NB4 (cell line): ENCODE measurements at regions not wholly inside any gene's neighbourhood (a gene's known extent, or its start where the extent isn't known, plus 50 kb on each side); places are given as distances from the start of the nearest gene placed in this dataset.

Source experiments
- DNase-seq: peaks from one replicate; pipeline ENCODE4 v3.0.0; 2010; ENCODE audit warnings: low read depth
- H3K4me3 ChIP-seq: one replicate; pipeline ENCODE4 v1.5.1; 2011; ENCODE audit warnings: mild to moderate bottlenecking, low read depth, low read length, moderate library complexity
- MYC ChIP-seq: IDR thresholded peaks from 2 replicates; pipeline ENCODE4 v1.6.1; 2011; ENCODE audit warnings: low read depth, low read length
- POLR2A ChIP-seq: IDR thresholded peaks from 2 replicates; pipeline ENCODE4 v1.6.1; 2011; ENCODE audit warnings: mild to moderate bottlenecking; ENCODE audit not compliant: insufficient read length; ENCODE audit errors: extremely low read depth
- TF ChIP-seq, protein P1 (sequence below): IDR thresholded peaks from one replicate; pipeline ENCODE4 v1.5.1; 2012; ENCODE audit warnings: low read depth, low read length
- TF ChIP-seq, protein P2 (sequence below): IDR thresholded peaks from 2 replicates; pipeline ENCODE4 v1.6.1; 2011; ENCODE audit warnings: low read depth, low read length

DNA sequence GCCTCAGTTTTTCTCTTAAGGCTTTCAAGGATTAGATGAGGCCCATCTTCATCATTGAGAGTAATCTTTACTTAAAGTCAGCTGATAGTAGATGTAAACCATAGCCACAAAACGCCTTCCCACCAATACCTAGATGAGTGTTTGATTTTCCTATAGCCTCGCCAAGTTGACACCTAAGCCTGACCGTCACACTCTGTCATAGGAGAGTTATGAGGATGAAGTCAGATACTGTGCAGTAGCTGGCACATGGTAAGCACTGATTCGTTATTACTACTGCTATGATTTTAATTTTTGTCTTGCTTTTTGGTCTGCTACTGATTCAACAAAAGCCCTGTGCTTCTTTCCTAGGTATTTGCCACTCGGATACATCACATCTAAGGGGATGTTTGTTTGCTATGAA lies 395.5 kb downstream of the RPS6KC1 start:
- no peak for DNase-seq
- TF ChIP-seq MYC (no peak), POLR2A (no peak)
- TF ChIP-seq, protein P1, sequence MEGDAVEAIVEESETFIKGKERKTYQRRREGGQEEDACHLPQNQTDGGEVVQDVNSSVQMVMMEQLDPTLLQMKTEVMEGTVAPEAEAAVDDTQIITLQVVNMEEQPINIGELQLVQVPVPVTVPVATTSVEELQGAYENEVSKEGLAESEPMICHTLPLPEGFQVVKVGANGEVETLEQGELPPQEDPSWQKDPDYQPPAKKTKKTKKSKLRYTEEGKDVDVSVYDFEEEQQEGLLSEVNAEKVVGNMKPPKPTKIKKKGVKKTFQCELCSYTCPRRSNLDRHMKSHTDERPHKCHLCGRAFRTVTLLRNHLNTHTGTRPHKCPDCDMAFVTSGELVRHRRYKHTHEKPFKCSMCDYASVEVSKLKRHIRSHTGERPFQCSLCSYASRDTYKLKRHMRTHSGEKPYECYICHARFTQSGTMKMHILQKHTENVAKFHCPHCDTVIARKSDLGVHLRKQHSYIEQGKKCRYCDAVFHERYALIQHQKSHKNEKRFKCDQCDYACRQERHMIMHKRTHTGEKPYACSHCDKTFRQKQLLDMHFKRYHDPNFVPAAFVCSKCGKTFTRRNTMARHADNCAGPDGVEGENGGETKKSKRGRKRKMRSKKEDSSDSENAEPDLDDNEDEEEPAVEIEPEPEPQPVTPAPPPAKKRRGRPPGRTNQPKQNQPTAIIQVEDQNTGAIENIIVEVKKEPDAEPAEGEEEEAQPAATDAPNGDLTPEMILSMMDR: no peak
- TF ChIP-seq, protein P2, sequence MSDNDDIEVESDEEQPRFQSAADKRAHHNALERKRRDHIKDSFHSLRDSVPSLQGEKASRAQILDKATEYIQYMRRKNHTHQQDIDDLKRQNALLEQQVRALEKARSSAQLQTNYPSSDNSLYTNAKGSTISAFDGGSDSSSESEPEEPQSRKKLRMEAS: no peak
- H3K4me3 ChIP-seq: no peak overlapping the region

DNA sequence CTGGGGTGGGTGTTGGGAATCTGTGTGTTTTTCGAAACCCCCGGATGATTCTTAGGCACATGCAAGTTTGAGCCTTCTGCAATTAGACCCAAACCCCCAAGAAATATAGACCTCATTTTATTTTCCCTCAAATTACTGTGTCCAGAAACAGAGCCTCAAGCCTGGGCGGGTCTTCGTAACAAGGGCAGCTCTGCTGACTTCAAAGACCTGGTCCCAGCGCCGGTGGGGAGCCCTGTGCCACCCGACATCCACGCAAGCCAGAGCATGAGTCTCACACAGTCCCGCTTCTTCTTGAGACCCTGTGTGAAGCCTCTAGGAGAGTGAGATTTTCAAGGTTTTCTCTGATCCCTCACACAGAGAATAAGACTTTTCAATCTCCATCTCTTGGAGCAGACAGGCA lies 397.3 kb downstream of the RPS6KC1 start:
- H3K4me3 ChIP-seq: no peak overlapping the region
- DNase-seq: no peak
- TF ChIP-seq, protein P2: no peak
- TF ChIP-seq, protein P1: no peak
- TF ChIP-seq MYC (no peak), POLR2A (no peak)

DNA sequence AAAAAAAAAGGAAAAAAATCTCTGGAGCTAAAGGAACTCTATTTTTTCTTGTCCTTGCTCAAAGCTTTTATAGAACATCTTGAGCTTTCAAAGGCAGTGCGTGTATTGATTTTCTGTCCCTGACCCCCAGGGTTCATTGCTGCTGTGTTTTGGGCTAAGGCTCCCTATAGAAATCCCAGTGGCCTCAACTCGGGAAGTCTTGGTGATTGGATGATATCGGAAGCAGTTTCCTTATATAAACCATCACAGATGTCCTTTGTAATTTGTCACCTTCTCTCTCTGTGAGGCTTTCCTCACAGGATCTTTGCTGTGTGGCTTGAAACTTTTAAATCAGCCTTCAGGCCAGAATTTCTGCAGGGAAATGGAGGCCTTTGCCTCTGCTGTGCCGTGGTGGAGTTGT lies 397.7 kb downstream of the RPS6KC1 start:
- no peak overlapping the region for H3K4me3 ChIP-seq
- no peak for DNase-seq
- TF ChIP-seq, protein P1: no peak
- TF ChIP-seq, protein P2: no peak
- TF ChIP-seq POLR2A: no peak
- TF ChIP-seq MYC: no peak

DNA sequence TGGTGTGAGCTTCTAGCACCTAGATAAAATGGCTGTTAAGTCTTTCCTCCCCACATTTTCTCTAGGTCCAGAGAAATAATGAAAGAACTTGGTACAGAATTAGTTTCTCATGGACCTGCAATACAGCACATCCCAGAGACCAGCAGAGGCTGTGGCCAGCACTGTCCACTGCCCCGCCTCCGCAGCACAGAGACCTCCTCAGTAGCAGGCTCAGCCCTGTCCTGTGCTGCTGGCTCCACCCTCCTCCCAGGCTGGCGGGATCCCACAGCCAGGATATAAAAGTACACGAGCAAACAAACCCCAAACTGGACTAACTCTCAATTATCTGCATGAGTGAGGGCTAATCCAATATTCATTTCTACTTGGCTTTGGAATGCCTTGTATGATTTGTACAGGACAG lies 401.5 kb downstream of the RPS6KC1 start:
- TF ChIP-seq MYC (no peak), POLR2A (no peak)
- TF ChIP-seq, protein P2: no peak
- TF ChIP-seq, protein P1: no peak
- H3K4me3 ChIP-seq: no peak overlapping the region
- DNase-seq: no peak

DNA sequence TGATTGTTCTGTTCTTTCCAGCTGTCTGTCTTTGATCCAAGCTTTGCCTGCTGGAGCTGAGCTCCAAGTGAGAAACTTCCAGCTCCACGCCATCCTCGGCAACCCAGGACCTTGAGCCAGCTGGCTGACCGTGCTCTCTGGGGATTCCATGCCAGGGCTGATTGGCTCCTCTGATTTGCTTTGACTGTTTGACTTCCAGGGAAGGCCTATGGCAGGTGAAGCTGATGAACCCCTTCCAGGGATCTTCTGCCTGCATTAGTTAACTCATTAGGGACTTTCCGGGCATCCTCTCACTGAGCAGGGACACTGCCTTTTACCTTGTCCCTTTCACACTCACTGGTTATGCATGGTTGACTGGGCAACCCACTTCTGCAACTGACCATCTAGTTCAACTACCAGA lies 406.1 kb downstream of the RPS6KC1 start:
- no peak for DNase-seq

More for the DNA sequence above, 406.1 kb downstream of the RPS6KC1 start:
- H3K4me3 ChIP-seq: no peak overlapping the region
- TF ChIP-seq, protein P1: no peak
- TF ChIP-seq, protein P2: no peak
- TF ChIP-seq POLR2A: no peak
- TF ChIP-seq MYC: no peak
